Fibroblast of lung (primary cell): ENCODE measurements at regions not wholly inside any gene's neighbourhood (a gene's known extent, or its start where the extent isn't known, plus 50 kb on each side); places are given as distances from the start of the nearest gene placed in this dataset.

Source experiments
- DNase-seq, 2 donors: peaks; one replicate each; pipeline versions ENCODE4 v3.0.0 to v3.0.0-alpha.2; 2010; ENCODE audit warnings: low read depth in 2 of 2
- H2AFZ ChIP-seq: 2 replicates; pipeline ENCODE4 v1.5.1; 2012; ENCODE audit warnings: low read length, control low read depth, inconsistent platforms
- H3K27ac ChIP-seq: 2 replicates; pipeline ENCODE4 v1.5.1; 2011; ENCODE audit warnings: low read length, control low read depth; ENCODE audit not compliant: insufficient read depth
- H3K27me3 ChIP-seq: 2 replicates; pipeline ENCODE4 v1.5.1; 2011; ENCODE audit warnings: mild to moderate bottlenecking, low read length; ENCODE audit not compliant: control insufficient read depth, insufficient read depth
- H3K36me3 ChIP-seq: 2 replicates; pipeline ENCODE4 v1.5.1; 2011; ENCODE audit warnings: low read length; ENCODE audit not compliant: control insufficient read depth, insufficient read depth
- H3K4me1 ChIP-seq: 2 replicates; pipeline ENCODE4 v1.5.1; 2011; ENCODE audit warnings: low read length; ENCODE audit not compliant: control insufficient read depth, insufficient read depth; ENCODE audit errors: extremely low read depth
- H3K4me2 ChIP-seq: 2 replicates; pipeline ENCODE4 v1.5.1; 2011; ENCODE audit warnings: low read length, control low read depth; ENCODE audit not compliant: insufficient read depth; ENCODE audit errors: extremely low read depth
- H3K4me3 ChIP-seq, 4 experiments: fragments of 200-600 bp in 1 of 4; sonication (generic) in 1 of 4; replicated peaks in 1 of 4; 2 replicates each; pipeline ENCODE4 v1.5.1; 2011 to 2016; ENCODE audit warnings: low read length in 4 of 4, low read depth in 3 of 4, mild to moderate bottlenecking in 3 of 4, control low read depth in 2 of 4, inconsistent platforms in 1 of 4, mixed read lengths in 1 of 4; ENCODE audit not compliant: insufficient read depth in 1 of 4; ENCODE audit errors: control extremely low read depth in 1 of 4
- H3K79me2 ChIP-seq: 2 replicates; pipeline ENCODE4 v1.5.1; 2012; ENCODE audit warnings: mild to moderate bottlenecking, low read length, inconsistent platforms; ENCODE audit not compliant: control insufficient read depth, insufficient read depth
- H3K9ac ChIP-seq: 2 replicates; pipeline ENCODE4 v1.5.1; 2011; ENCODE audit warnings: mild to moderate bottlenecking, low read length, control low read depth; ENCODE audit not compliant: insufficient read depth
- H3K9me3 ChIP-seq: 2 replicates; pipeline ENCODE4 v1.5.1; 2012; ENCODE audit warnings: low read depth, low read length; ENCODE audit not compliant: control insufficient read depth, insufficient read depth
- H4K20me1 ChIP-seq: 2 replicates; pipeline ENCODE4 v1.5.1; 2011; ENCODE audit warnings: low read length; ENCODE audit not compliant: control insufficient read depth, insufficient read depth; ENCODE audit errors: extremely low read depth
- CTCF ChIP-seq, 2 donors: IDR thresholded peaks in 1 of 2; conservative IDR thresholded peaks in 1 of 2; 1 replicate in 1 of 2; 2 replicates in 1 of 2; pipeline ENCODE4 v1.5.1; 2011 to 2012; ENCODE audit warnings: low read length in 2 of 2, control low read depth in 1 of 2, inconsistent platforms in 1 of 2, low read depth in 1 of 2, mild to moderate bottlenecking in 1 of 2
- EZH2 ChIP-seq: IDR thresholded peaks from 2 replicates; pipeline ENCODE4 v1.5.1; 2012; ENCODE audit warnings: low read length, control low read depth, mild to moderate bottlenecking; ENCODE audit errors: missing control alignments

DNA sequence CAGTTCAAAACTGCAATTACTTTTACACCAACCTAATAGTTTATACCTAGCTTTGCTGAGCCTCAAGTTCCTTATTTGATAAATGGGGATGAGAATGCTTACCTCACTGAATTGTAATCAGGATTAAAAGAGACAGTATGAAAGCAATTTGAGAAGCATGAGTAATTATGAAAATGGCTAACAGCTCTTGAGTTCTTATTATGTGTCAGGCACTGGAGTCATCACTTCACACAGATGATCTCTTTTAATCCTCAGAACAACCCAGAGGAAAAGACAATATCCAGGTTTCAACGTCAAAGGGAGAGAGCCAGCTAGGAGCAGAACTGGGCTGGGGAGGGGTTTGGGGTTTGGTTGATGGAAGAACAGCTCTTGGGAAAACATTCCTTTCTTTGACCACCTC, 221.0 kb upstream of the NWD2 start:
- Histone ChIP-seq H3K9me3 (no peaks in the 10 kb centered on the region), H3K79me2 (no peaks in the 10 kb centered on the region), H3K27me3 (no peaks in the 10 kb centered on the region), H3K4me3 (no peak overlapping the region), H3K4me2 (no peak overlapping the region), H3K27ac (no peak overlapping the region), H4K20me1 (no peaks in the 10 kb centered on the region), H3K4me1 (no peaks in the 10 kb centered on the region), H2AFZ (no peak overlapping the region), H3K36me3 (no peaks in the 10 kb centered on the region), H3K9ac (no peak overlapping the region)
- TF ChIP-seq EZH2: no peak
- TF ChIP-seq CTCF (conservative IDR thresholded peaks at IDR 0.05 in 1 of 2, IDR thresholded peaks at IDR 0.05 in 1 of 2; ENCODE audit: low read depth in 1 of 2, low read length in 2 of 2): no peak
- DNase-seq: no peak

DNA sequence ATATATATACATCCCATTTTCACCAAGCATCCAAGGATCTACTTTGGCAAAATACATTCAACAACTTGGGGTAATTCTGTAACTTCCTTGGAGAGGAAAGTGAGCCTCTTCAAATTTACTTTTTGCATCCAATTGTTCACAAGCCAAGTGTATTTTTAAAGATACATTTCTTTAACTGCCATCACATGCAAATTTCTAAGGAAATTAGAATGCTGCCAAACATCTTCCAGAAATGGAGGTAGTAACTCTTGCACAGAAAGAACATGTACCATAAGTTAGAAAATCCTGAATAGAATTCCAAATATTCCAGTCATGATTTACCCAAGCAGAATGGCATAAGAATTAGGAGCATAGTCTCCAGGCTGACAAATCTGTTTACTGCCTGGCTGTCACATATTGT, 220.5 kb upstream of the NWD2 start:
- Histone ChIP-seq H3K4me1 (no peaks in the 10 kb centered on the region), H3K27ac (no peak overlapping the region), H3K4me2 (no peak overlapping the region), H2AFZ (no peak overlapping the region), H3K9ac (no peak overlapping the region), H3K4me3 (no peak overlapping the region), H3K36me3 (no peaks in the 10 kb centered on the region), H3K9me3 (no peaks in the 10 kb centered on the region), H4K20me1 (no peaks in the 10 kb centered on the region), H3K79me2 (no peaks in the 10 kb centered on the region), H3K27me3 (no peaks in the 10 kb centered on the region)
- no peak for DNase-seq
- no peak for TF ChIP-seq CTCF (conservative IDR thresholded peaks at IDR 0.05 in 1 of 2, IDR thresholded peaks at IDR 0.05 in 1 of 2; ENCODE audit: low read depth in 1 of 2, low read length in 2 of 2)
- TF ChIP-seq EZH2: no peak

DNA sequence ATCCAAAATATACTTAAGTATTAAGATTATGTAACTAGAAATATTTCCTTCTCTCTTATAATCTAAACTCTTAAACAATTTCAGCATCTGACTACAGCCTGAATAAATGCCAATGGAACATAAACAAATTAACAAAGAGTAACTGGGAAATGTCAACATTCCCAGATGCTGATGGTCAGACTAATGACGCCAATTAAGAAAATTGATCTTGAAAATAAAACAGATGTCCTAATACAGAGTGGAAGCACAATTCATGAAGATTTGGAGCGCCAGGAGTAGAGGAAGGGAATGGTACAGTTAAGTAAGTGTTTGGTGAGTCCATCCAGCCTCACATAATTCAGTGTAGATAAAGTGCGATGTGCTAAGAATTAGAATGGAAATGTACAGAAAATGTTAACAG, 203.7 kb upstream of the NWD2 start:
- Histone ChIP-seq H3K27ac (no peak overlapping the region), H3K4me3 (no peak overlapping the region), H2AFZ (no peak overlapping the region), H3K4me2 (no peak overlapping the region), H3K9ac (no peak overlapping the region), H3K27me3 (no peaks in the 10 kb centered on the region), H3K4me1 (no peaks in the 10 kb centered on the region), H4K20me1 (no peaks in the 10 kb centered on the region), H3K36me3 (no peaks in the 10 kb centered on the region), H3K9me3 (no peaks in the 10 kb centered on the region), H3K79me2 (no peaks in the 10 kb centered on the region)
- TF ChIP-seq CTCF (conservative IDR thresholded peaks at IDR 0.05 in 1 of 2, IDR thresholded peaks at IDR 0.05 in 1 of 2; ENCODE audit: low read depth in 1 of 2, low read length in 2 of 2): no peak
- no peak for TF ChIP-seq EZH2
- DNase-seq: no peak
